ENCODE measurements at regions not wholly inside any gene's neighbourhood (a gene's known extent, or its start where the extent isn't known, plus 50 kb on each side); places are given as distances from the start of the nearest gene placed in this dataset.
"Not testable (repeated sequence)": the region's sequence is repeated elsewhere in the genome, so short reads cannot be mapped to it uniquely, and the experiment has no call there.

DNA sequence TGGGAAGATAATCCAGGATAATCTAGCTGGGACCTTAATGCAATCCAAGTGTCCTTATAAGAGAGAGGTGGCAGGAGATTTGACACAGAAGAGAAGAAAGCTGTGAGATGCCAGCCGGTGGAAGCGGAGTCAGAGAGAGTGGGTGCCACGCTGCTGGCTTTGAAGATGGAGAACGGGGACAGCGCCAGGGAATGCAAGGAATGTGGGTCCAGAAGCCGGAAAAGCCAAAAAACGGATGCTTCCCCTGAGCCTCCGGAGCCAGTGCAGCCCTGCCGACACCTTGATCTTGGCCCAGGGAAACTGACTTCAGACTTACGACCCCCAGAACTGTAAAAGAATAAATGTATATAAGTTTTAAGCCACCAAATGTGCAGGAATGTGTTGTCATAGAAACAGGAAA, 152.6 kb downstream of the ZNF281 start:
- Histone ChIP-seq H3K27me3 (ENCODE audit: control insufficient read depth in 1 of 2, insufficient read depth in 2 of 2, low read length in 1 of 2) (no peaks in the 10 kb centered on the region), H3K4me1 (ENCODE audit: control insufficient read depth in 1 of 2, insufficient read depth in 2 of 2, low read length in 2 of 2) (no peaks in the 10 kb centered on the region), H3K36me3 (ENCODE audit: control insufficient read depth in 1 of 2, insufficient read depth in 2 of 2, low read length in 1 of 2) (no peaks in the 10 kb centered on the region), H3K4me3 (ENCODE audit: low read length in 2 of 2) (no peak overlapping the region), H3K9me3 (ENCODE audit: control insufficient read depth, low read length) (peaks cover 1% of the 10 kb centered on the region), H3K27ac (ENCODE audit: low read depth in 1 of 2, low read length in 2 of 2) (no peak overlapping the region)
- no peak for ATAC-seq (ENCODE audit: low FRiP score)
- WGBS, 2 donors: 12 to 18% methylated on average over 10 of the region's 10 CpGs
- intact Hi-C loops (cut with DNase I): no loop called here
- DNase-seq: no peak

DNA sequence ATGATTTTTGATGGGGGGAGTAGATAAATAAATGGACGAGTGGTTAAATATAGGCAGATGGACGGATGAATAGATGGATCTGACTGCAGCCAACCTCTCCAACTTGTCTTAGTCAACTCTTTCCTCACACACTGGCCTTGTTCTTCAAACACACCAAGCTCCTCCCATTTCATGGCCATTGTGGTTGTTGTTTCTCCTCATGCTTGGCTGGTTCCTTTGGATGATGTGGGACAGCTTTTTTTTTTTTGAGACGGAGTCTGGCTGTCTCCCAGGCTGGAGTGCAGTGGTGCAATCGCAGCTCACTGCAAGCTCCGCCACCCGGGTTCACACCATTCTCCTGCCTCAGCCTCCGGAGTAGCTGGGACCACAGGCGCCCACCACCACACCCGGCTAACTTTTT, 155.2 kb downstream of the ZNF281 start:
- H3K4me1 ChIP-seq (ENCODE audit: control insufficient read depth in 1 of 2, insufficient read depth in 2 of 2, low read length in 2 of 2); H3K27ac ChIP-seq (ENCODE audit: low read depth in 1 of 2, low read length in 2 of 2); intact Hi-C loops (cut with DNase I); ATAC-seq (ENCODE audit: low FRiP score); H3K27me3 ChIP-seq (ENCODE audit: control insufficient read depth in 1 of 2, insufficient read depth in 2 of 2, low read length in 1 of 2); H3K4me3 ChIP-seq (ENCODE audit: low read length in 2 of 2); H3K9me3 ChIP-seq (ENCODE audit: control insufficient read depth, low read length); H3K36me3 ChIP-seq (ENCODE audit: control insufficient read depth in 1 of 2, insufficient read depth in 2 of 2, low read length in 1 of 2); DNase-seq: not testable (repeated sequence)
- 68 to 75% methylated on average over 9 of the region's 9 CpGs for WGBS, 2 donors

DNA sequence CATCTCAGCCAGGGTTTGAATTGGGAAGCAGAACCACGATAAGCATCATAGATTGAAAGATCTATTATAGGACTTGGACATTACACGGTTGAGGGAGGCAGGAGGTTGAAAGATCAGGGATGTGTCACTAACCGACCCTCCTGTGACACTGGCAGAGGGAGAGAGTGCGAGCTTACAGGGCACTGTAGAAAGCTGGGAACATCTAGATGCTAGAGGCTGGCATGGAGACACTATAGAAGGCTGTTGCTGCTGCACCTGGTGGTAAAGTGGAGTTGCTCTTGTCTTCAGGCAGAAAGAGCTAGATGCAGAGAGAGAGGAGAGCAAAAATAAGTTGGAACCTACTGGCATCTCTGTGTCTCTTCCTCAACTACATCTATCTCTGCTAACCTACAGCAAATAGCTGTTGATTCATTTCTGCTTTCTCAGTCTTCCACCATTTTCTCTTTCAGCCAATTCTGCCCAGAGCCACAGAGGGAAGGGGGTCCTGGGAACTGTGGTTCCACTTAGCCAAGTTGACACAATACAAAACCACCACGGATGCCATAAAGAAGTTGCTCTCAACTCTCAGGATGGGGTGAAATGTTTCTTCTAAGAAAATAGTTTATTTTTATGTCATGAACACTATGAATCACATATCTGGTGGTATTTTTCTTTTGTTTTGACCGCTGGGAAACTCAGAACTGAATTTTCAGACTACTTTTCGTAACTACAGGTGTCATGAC, 155.9 kb downstream of the ZNF281 start:
- no peaks in the 10 kb centered on the region for H3K27me3 ChIP-seq (ENCODE audit: control insufficient read depth in 1 of 2, insufficient read depth in 2 of 2, low read length in 1 of 2)
- WGBS, 2 donors: 50 to 71% methylated on average over 7 of the region's 7 CpGs
- no peaks in the 10 kb centered on the region for H3K9me3 ChIP-seq (ENCODE audit: control insufficient read depth, low read length)
- H3K4me1 ChIP-seq (ENCODE audit: control insufficient read depth in 1 of 2, insufficient read depth in 2 of 2, low read length in 2 of 2): no peaks in the 10 kb centered on the region
- H3K4me3 ChIP-seq (ENCODE audit: low read length in 2 of 2): no peak overlapping the region
- intact Hi-C loops (cut with DNase I): no loop called here
- no peak for DNase-seq
- no peak overlapping the region for H3K27ac ChIP-seq (ENCODE audit: low read depth in 1 of 2, low read length in 2 of 2)
- ATAC-seq (ENCODE audit: low FRiP score): no peak
- no peaks in the 10 kb centered on the region for H3K36me3 ChIP-seq (ENCODE audit: control insufficient read depth in 1 of 2, insufficient read depth in 2 of 2, low read length in 1 of 2)

DNA sequence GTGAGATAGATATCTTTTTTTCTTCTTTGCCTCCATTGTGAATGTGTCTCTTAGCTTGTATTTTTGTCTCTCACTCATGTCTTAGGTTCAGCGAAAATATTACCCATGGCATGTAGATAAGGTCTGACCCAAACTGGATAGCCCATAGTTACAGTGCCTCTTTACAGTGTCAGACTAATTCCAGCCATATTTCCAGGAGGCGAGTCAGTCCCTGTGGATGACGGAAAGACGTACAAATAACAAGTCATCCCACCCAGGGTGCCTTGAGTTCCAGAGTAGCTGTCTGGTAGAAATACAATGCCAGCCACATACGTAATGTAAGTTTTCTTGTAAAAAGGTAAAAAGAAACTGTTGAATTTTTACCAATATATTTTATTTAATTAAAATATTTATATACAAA, 157.3 kb downstream of the ZNF281 start:
- H3K27me3 ChIP-seq (ENCODE audit: control insufficient read depth in 1 of 2, insufficient read depth in 2 of 2, low read length in 1 of 2): no peaks in the 10 kb centered on the region
- WGBS, 2 donors: 35 to 45% methylated on average over 5 of the region's 5 CpGs
- H3K9me3 ChIP-seq (ENCODE audit: control insufficient read depth, low read length): no peaks in the 10 kb centered on the region
- ATAC-seq (ENCODE audit: low FRiP score): no peak
- H3K27ac ChIP-seq (ENCODE audit: low read depth in 1 of 2, low read length in 2 of 2): no peak overlapping the region
- DNase-seq: no peak
- H3K36me3 ChIP-seq (ENCODE audit: control insufficient read depth in 1 of 2, insufficient read depth in 2 of 2, low read length in 1 of 2): no peaks in the 10 kb centered on the region
- no peaks in the 10 kb centered on the region for H3K4me1 ChIP-seq (ENCODE audit: control insufficient read depth in 1 of 2, insufficient read depth in 2 of 2, low read length in 2 of 2)
- intact Hi-C loops (cut with DNase I): no loop called here
- no peak overlapping the region for H3K4me3 ChIP-seq (ENCODE audit: low read length in 2 of 2)

DNA sequence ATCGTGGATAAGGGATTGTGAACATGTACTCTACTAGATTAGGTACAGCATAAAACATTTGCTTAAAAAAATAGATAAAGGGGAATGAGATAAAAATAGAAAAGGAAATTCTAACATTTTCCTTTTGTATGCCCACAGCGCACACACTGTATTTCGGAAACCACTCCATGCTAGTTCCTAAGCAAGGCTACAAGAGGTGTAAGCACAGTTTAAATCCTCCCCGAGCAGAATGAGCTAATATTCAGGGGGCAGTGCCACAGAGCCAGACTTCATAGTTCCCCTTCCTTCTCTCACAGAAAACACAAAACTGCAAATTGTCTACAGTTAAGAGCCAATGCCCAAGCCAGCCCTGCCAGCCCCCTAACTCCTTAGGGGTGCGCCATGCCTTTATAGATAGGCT, 159.4 kb downstream of the ZNF281 start:
- intact Hi-C loops (cut with DNase I): no loop called here
- Histone ChIP-seq H3K9me3 (ENCODE audit: control insufficient read depth, low read length) (no peaks in the 10 kb centered on the region), H3K4me1 (ENCODE audit: control insufficient read depth in 1 of 2, insufficient read depth in 2 of 2, low read length in 2 of 2) (no peaks in the 10 kb centered on the region), H3K36me3 (ENCODE audit: control insufficient read depth in 1 of 2, insufficient read depth in 2 of 2, low read length in 1 of 2) (no peaks in the 10 kb centered on the region), H3K27me3 (ENCODE audit: control insufficient read depth in 1 of 2, insufficient read depth in 2 of 2, low read length in 1 of 2) (no peaks in the 10 kb centered on the region), H3K27ac (ENCODE audit: low read depth in 1 of 2, low read length in 2 of 2) (no peak overlapping the region), H3K4me3 (ENCODE audit: low read length in 2 of 2) (no peak overlapping the region)
- ATAC-seq (ENCODE audit: low FRiP score) (no peak), DNase-seq (no peak)
- WGBS, 2 donors: 39 to 41% methylated on average over 5 of the region's 5 CpGs

DNA sequence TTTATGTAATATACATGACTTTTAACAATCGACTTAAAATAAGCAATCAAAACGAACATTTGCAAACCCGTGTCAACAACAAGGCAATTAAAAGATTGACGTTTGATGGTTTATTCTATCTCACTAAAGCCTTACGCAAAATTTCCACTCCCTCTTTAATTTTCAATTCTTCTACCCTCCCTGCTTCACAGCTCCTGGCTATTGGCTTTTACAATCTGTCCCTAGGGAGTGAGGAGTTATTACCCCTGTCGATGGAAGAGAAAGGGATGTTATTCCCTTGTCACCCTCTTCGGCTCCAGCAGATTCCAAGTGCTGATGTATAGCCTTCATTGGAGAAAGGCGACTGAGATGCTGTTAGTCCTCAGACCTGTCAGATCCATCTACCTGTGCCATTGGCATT, 161.3 kb downstream of the ZNF281 start:
- WGBS, 2 donors: 35 to 51% methylated on average over 8 of the region's 8 CpGs
- ATAC-seq (ENCODE audit: low FRiP score): no peak
- no peak overlapping the region for H3K27ac ChIP-seq (ENCODE audit: low read depth in 1 of 2, low read length in 2 of 2)
- H3K4me1 ChIP-seq (ENCODE audit: control insufficient read depth in 1 of 2, insufficient read depth in 2 of 2, low read length in 2 of 2): no peaks in the 10 kb centered on the region
- H3K36me3 ChIP-seq (ENCODE audit: control insufficient read depth in 1 of 2, insufficient read depth in 2 of 2, low read length in 1 of 2): no peaks in the 10 kb centered on the region
- no peaks in the 10 kb centered on the region for H3K9me3 ChIP-seq (ENCODE audit: control insufficient read depth, low read length)
- DNase-seq: no peak
- H3K4me3 ChIP-seq (ENCODE audit: low read length in 2 of 2): no peak overlapping the region
- H3K27me3 ChIP-seq (ENCODE audit: control insufficient read depth in 1 of 2, insufficient read depth in 2 of 2, low read length in 1 of 2): no peaks in the 10 kb centered on the region
- intact Hi-C loops (cut with DNase I): no loop called here

DNA sequence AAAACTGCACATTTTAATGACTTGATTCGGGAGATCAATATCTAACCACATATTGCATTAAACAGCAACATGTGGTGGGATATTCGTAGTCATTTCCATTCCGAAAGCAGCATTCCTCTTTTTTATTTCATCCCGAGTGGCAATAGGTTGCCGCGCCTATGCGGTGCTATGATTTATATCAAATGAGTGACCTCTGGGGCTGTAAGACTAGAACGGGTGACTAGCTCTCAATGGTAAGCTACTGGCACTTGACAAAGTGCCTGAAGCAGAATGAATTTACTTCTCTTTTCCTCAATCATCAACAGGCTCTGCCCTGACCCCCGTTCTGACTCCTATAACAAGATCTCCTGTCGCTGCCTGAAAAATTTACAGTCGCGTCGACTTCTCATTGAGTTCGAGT, 162.3 kb downstream of the ZNF281 start:
- WGBS, 2 donors: 13 to 23% methylated on average over 14 of the region's 14 CpGs
- intact Hi-C loops (cut with DNase I): no loop called here
- DNase-seq: no peak
- Histone ChIP-seq H3K4me3 (ENCODE audit: low read length in 2 of 2) (no peak overlapping the region), H3K27me3 (ENCODE audit: control insufficient read depth in 1 of 2, insufficient read depth in 2 of 2, low read length in 1 of 2) (no peaks in the 10 kb centered on the region), H3K27ac (ENCODE audit: low read depth in 1 of 2, low read length in 2 of 2) (no peak overlapping the region), H3K4me1 (ENCODE audit: control insufficient read depth in 1 of 2, insufficient read depth in 2 of 2, low read length in 2 of 2) (no peaks in the 10 kb centered on the region), H3K9me3 (ENCODE audit: control insufficient read depth, low read length) (no peaks in the 10 kb centered on the region), H3K36me3 (ENCODE audit: control insufficient read depth in 1 of 2, insufficient read depth in 2 of 2, low read length in 1 of 2) (no peaks in the 10 kb centered on the region)
- no peak for ATAC-seq (ENCODE audit: low FRiP score)

DNA sequence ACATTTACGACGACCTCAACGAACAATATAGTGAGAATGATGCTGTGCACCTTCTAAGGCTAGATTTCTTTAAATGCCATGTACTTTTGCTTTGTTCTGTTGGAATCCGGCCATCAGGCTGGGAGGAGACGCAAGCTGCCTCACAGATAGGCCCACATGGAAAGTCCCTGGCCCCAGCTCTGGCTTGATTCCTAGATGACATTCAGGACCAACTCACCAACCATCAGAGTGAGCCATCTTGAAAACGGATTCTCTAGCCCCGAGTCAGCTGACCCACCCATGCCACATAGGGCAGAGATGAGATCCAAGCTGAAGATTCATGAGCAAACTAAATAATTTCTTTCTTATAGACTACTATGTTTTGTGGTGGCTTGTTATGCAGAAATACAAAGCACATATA, 164.4 kb downstream of the ZNF281 start:
- H3K9me3 ChIP-seq (ENCODE audit: control insufficient read depth, low read length): no peaks in the 10 kb centered on the region
- no peak overlapping the region for H3K4me3 ChIP-seq (ENCODE audit: low read length in 2 of 2)
- no peaks in the 10 kb centered on the region for H3K27me3 ChIP-seq (ENCODE audit: control insufficient read depth in 1 of 2, insufficient read depth in 2 of 2, low read length in 1 of 2)
- no peaks in the 10 kb centered on the region for H3K4me1 ChIP-seq (ENCODE audit: control insufficient read depth in 1 of 2, insufficient read depth in 2 of 2, low read length in 2 of 2)
- no peaks in the 10 kb centered on the region for H3K36me3 ChIP-seq (ENCODE audit: control insufficient read depth in 1 of 2, insufficient read depth in 2 of 2, low read length in 1 of 2)
- no peak for ATAC-seq (ENCODE audit: low FRiP score)
- DNase-seq: no peak
- H3K27ac ChIP-seq (ENCODE audit: low read depth in 1 of 2, low read length in 2 of 2): no peak overlapping the region
- intact Hi-C loops (cut with DNase I): no loop called here
- WGBS, 2 donors: 67 to 68% methylated on average over 7 of the region's 7 CpGs

DNA sequence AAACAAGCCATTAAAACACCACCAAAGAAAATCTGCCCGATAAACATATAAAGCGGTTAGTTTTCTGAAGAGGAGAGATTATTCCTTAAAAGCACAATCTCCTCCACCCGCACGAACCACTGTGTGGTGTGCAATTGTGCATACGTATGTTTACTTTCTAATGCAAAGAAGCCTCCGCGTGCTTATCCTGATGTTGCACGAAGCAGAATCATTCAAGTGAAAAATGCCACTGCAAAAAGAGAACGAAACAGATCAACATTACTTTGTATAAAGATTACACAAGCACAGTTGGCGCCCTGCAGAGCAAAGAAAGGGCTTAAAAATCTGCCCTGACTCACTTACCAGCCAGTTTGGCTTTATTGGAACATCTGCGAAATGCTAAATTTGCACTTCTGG, 166.8 kb downstream of the ZNF281 start:
- H3K4me3 ChIP-seq (ENCODE audit: low read length in 2 of 2): no peak overlapping the region
- intact Hi-C loops (cut with DNase I): no loop called here
- DNase-seq (no peak), ATAC-seq (ENCODE audit: low FRiP score) (no peak)
- no peak overlapping the region for H3K27ac ChIP-seq (ENCODE audit: low read depth in 1 of 2, low read length in 2 of 2)
- H3K36me3 ChIP-seq (ENCODE audit: control insufficient read depth in 1 of 2, insufficient read depth in 2 of 2, low read length in 1 of 2): no peaks in the 10 kb centered on the region
- H3K9me3 ChIP-seq (ENCODE audit: control insufficient read depth, low read length): no peaks in the 10 kb centered on the region
- no peaks in the 10 kb centered on the region for H3K4me1 ChIP-seq (ENCODE audit: control insufficient read depth in 1 of 2, insufficient read depth in 2 of 2, low read length in 2 of 2)
- WGBS, 2 donors: 28 to 44% methylated on average over 11 of the region's 11 CpGs
- H3K27me3 ChIP-seq (ENCODE audit: control insufficient read depth in 1 of 2, insufficient read depth in 2 of 2, low read length in 1 of 2): no peaks in the 10 kb centered on the region

Measured in aorta (tissue), 5 donors.